GM12891 (cell line): ENCODE measurements at regions not wholly inside any gene's neighbourhood (a gene's known extent, or its start where the extent isn't known, plus 50 kb on each side); places are given as distances from the start of the nearest gene placed in this dataset.

ENCODE experiments used
- PAX5 ChIP-seq: IDR thresholded peaks from 2 replicates; pipeline ENCODE4 v1.6.1; 2011; ENCODE audit warnings: low read length, moderate library complexity, mild to moderate bottlenecking; ENCODE audit not compliant: insufficient read depth, severe bottlenecking
- POLR2A ChIP-seq: IDR thresholded peaks from 2 replicates; pipeline ENCODE4 v1.6.1; 2011; ENCODE audit warnings: low read depth, low read length, control low read depth
- POLR2AphosphoS5 ChIP-seq: IDR thresholded peaks from 2 replicates; pipeline ENCODE4 v1.6.1; 2011; ENCODE audit warnings: low read depth, low read length, control low read depth
- POU2F2 ChIP-seq: IDR thresholded peaks from 2 replicates; pipeline ENCODE4 v1.6.1; 2011; ENCODE audit warnings: low read depth, mild to moderate bottlenecking, control low read depth, low read length, moderate library complexity
- SPI1 ChIP-seq: IDR thresholded peaks from 2 replicates; pipeline ENCODE4 v1.6.1; 2011; ENCODE audit warnings: low read depth, low read length, control low read depth
- TAF1 ChIP-seq: IDR thresholded peaks from 2 replicates; pipeline ENCODE4 v1.6.1; 2011; ENCODE audit warnings: low read depth, low read length, control low read depth

DNA sequence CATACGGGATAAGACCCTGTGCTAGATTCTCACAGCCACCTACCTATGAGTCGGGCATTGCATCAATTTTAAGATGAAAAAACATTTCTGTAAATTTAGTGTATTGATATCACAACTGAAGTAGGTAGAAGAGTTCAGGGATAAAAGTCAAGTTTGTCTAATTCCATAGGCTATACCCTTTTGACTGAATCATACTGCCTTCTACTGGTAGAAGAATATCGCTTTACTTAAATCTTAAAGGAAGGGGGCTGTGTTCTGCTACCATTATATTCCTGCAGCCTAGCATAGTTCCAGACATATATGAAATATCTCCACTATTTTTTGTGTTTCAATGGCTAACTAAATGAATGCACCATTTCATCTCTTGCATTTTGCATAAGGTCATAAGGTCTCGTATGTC, 1128.6 kb downstream of the CDH8 start:
- no peak for TF ChIP-seq POLR2A
- no peak for TF ChIP-seq TAF1
- TF ChIP-seq SPI1 = no peak
- no peak for TF ChIP-seq POLR2AphosphoS5
- no peak for TF ChIP-seq POU2F2
- TF ChIP-seq PAX5 = no peak
